Pons (tissue), 1 donor: ENCODE measurements at regions not wholly inside any gene's neighbourhood (a gene's known extent, or its start where the extent isn't known, plus 50 kb on each side); places are given as distances from the start of the nearest gene placed in this dataset.

ENCODE experiments used
- DNase-seq: peaks from one replicate; pipeline ENCODE4 v3.0.0-alpha.2; 2016; ENCODE audit warnings: low spot score

- no peak for DNase-seq
Measured at GRCh38 chr10:128493811-128494210, 367.6 kb upstream of the MKI67 start.

GRCh38 chr10:128494665-128495064 is 368.4 kb upstream of the MKI67 start:
- DNase-seq: no peak

DNA sequence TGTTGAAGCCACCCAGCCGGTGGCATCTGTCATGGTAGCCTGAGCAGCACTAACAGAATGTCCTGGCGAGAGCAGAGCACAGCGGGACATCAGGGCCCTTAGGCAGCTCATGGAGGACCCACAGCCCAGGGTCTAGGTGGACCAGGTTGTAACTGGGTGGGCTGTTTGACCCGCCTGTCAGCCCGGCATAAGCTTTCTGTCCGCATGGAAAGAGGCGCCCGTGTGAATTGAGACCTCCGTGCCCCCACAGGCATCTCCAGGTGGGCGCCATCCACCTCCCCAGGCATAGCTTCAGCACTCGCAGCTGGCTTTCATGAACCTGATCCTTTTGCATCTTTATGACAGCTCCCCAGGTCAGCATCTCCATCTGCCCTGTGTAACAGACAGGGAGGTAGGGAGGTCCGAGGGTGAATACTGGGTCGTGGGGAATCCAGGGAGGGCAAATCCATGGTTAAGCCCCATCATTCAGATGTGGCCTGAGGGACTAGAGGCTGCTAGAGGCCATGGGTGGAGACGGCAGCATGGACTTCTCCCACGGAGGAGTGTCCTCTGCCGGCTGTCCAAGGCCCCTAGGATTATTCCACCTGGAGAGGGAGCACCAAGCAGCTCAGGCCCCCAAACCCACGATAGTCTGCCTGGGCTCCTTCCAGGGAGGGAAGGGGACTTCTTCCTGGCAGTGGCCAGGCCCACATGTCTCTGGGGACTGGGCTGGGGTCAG is 371.6 kb upstream of the MKI67 start:
- no peak for DNase-seq

DNA sequence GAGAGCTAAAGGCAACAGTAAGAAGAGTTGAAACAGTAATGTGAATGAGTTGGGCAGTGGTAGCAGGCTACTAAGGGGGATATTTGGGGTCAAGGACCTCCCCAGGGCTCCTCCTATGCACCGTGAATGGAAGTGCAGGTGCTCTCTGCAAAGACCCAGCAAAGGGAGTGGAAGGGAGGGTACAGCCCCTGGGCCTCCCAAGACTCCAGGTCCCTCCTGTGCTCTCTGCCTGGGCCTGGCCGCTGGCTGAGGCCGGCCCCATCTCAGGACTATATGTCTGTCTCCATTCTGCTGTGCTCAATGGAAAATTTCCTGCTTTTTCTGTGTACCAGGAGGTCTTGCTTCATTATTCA is 372.1 kb upstream of the MKI67 start:
- DNase-seq: no peak

GRCh38 chr10:128498746-128499145 is 372.5 kb upstream of the MKI67 start:
- DNase-seq: no peak

GRCh38 chr10:128499486-128499885 is 373.3 kb upstream of the MKI67 start:
- DNase-seq: no peak

DNA sequence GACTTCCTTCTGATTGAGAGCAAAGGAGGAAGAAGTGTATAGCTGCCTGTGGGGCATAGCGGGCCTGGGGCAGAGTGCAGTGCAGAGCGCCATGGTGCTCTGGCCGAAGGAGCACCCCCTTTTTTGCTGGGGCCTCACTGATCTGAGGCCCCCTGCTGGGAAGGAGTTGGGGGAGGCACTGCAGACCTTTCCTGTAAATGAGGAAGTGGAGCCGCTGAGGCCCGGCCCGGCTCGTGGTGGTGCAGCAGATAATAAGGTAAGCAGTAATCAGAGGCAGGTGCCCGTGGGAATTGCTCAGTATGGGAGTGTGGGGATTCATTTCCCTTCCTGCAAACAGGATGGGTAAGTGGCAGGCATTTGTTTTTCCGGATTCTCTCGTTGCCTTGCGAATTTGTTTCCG is 373.7 kb upstream of the MKI67 start:
- no peak for DNase-seq

GRCh38 chr10:128500642-128501041 is 374.4 kb upstream of the MKI67 start:
- no peak for DNase-seq

- DNase-seq: no peak
Measured at GRCh38 chr10:128505346-128505745, 379.1 kb upstream of the MKI67 start.

DNA sequence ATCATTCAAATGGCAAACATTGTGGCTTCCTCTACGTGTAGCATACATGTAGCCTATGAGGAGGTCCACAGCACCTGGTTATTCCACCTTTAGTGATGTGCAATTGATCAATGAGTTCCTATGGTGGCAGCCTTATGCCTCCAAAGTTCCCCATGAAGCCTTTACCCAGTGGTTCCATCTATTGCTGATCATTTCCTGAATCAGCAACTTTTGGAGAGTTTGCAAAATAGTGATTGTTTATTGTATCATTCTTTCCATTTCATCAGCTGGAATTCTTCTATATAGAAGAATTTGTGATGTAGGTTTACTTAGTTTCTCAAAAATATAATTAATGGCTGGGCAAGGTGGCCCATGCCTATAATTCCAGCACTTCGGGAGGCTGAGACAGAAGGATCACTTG is 380.2 kb upstream of the MKI67 start:
- no peak for DNase-seq

- DNase-seq: no peak
Measured at GRCh38 chr10:128507066-128507465, 380.8 kb upstream of the MKI67 start.

DNA sequence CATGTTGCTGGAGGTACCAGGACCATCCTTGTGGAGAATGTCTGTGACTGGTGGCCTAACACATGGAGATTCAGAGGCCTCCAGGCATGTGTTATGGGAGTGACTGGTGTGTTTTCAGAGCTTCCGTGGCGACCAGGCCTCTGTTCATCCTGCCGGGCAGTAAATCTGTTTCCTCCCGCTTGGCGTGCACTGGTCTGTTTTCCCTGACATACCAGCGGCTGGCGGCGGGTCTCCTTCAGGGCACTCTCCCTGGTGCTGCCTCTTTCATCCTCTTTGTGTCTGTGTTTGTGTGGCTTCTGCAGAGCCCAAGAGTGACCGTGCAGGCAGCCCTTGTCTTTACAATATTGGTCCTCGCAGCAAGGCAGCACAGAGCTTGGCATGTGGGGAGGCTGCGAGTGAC is 385.1 kb upstream of the MKI67 start:
- no peak for DNase-seq

DNA sequence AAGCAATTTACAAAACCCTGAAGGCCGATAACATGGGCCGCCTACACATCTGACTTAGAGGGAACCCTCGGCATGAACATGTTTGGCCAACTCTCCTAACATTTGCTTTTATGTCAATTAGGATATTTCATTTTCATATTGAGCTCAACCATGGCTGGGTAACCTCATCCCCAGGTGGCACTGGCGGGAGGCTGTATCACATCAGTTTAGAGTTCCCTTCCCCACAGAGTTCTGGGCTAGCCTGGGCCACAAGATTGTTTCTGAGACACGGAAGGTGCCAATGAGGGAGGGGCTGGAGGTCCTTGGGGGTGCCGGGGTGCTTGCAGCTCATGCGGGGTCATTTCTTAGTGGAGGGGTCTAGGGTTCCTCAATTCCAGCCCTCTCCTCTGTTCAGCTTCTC is 386.5 kb upstream of the MKI67 start:
- DNase-seq: no peak

GRCh38 chr10:128514536-128514935 is 388.3 kb upstream of the MKI67 start:
- DNase-seq: no peak

- DNase-seq: no peak
Measured at GRCh38 chr10:128516180-128516579, 390.0 kb upstream of the MKI67 start.

DNA sequence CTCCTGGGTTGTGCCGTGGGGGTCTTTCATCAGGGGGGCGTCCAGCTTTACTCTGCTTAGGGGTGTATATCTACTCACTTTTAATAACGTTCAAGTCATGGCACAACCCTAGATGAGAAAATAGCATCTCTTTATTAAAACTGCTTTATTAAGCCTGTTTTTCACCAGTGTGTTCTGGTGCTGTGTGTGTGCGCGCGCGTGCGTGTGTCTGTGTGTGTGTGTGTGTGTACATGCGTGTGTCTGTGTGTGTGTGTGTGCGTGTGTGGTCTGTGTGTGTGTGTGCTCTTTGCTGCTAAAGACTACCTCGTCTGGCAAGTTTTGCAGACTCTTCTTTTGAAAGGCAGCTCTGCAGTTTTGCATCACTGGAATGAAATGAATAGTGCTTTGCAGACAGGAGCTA is 390.9 kb upstream of the MKI67 start:
- DNase-seq: no peak

DNA sequence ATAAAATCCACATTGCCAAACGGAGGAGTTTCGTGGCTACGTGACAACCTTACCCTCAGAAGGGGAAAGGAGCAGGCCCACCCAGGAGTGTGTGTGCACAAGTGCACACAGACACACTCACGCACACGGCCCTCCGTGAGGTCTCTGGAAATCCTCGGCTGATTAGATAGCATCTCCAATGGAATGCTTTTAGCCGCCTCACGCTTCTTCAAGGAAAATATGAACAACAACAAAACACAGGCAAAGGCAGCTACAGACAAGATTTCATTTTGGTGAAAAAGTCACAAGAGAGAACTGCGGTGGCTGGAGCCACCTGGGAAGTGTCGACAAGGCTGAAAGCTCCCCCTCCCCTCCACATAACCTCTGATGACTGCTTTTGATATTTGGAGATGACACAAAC is 391.8 kb upstream of the MKI67 start:
- DNase-seq: no peak

- no peak for DNase-seq
Measured at GRCh38 chr10:128519581-128519980, 393.4 kb upstream of the MKI67 start.

DNA sequence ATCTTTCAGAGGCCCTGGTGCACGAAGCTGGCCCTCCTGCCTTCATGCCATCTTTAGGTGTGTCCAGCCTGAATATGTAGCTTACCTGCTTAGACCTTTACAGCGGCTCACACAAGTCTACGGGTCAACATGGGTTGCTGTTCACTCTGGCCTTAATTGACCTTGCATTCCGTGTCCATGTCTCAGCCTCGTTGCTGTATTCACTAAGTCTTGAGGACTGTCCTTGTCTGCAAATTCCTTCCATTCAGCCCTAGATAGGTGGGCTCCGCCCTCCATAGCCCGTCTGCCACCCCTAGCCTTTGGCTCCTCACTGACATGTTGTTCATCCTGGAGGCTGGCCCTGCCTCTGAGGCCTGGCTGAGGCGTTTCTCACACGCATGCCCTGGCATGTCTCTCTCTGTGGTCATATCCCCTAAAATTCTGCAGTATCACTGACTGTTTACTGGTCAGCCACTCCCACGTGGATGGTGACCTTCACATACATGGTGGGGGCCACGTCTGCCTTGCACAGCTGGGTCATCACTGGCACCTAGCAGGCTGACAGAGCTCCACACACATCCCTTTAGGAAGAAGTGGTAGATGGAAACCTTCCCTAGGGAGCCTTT is 394.1 kb upstream of the MKI67 start:
- DNase-seq: no peak

DNA sequence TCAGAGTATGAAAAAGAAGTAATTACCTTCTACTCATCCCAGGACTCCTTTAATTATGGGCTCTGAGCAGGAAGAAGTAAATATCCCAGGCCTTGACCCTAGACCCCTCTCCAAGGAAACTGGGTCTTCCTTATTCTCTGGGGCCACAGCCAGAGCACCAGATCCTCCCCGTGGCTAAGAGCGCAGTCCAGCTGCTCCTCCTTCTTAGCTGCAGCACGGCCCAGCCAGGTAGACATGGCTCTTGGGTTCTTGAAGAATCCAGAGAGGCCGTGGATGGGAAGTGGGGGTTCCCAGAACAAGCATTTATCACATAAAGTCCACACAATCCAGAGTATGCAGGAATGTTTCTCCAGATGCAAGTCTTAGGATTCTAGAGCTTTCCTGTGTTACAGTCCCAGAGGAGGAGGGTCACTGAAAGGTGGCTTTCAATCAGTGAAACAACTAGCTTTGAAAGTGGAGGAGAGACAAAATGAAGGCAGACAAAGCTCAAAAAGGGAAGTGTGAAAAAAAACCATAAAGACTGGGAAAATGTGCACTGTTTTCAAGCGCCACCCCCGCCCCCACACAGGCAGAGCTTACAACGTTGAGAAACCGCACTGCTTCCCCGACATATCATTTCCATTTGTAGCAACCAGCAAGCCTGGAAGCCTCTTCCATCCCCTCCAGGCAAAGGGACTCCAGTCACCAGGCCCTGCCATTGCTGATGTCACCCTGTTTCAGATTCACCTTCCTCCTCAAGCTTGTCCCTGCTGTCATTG is 396.5 kb upstream of the MKI67 start:
- no peak for DNase-seq

GRCh38 chr10:128525444-128525843 is 399.2 kb upstream of the MKI67 start:
- no peak for DNase-seq

DNA sequence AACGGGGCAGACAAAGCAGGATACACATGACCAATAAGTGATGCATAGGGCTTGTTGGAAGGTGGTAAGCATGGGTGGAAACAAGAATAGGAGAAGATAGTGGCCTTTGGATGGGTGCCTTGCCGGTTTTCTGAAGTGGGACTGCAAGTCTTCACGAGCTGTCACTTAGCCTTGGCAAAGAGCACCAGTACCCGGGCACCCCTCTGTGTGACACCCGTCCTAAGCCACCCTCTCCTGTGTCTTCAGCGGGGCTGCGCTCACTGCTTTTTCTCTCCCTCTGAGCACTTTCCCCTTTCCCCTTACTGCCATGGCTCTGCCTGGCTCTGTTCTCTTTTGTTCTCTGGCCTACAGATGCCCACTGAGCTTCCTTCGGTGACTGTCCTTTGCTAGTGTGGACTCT is 399.7 kb upstream of the MKI67 start:
- no peak for DNase-seq

GRCh38 chr10:128526791-128527375 is 400.7 kb upstream of the MKI67 start:
- peak; percentile 70 for DNase-seq
